HG03558 (cell line): ENCODE measurements at regions not wholly inside any gene's neighbourhood (a gene's known extent, or its start where the extent isn't known, plus 50 kb on each side); places are given as distances from the start of the nearest gene placed in this dataset.

Experiments
- ATAC-seq: cut with Tn5 transposase; IDR thresholded peaks from one replicate; pipeline ENCODE4 v1.9.1; 2021; ENCODE audit warnings: moderate number of reproducible peaks; ENCODE audit not compliant: unreplicated experiment; ENCODE audit errors: extremely low read depth

DNA sequence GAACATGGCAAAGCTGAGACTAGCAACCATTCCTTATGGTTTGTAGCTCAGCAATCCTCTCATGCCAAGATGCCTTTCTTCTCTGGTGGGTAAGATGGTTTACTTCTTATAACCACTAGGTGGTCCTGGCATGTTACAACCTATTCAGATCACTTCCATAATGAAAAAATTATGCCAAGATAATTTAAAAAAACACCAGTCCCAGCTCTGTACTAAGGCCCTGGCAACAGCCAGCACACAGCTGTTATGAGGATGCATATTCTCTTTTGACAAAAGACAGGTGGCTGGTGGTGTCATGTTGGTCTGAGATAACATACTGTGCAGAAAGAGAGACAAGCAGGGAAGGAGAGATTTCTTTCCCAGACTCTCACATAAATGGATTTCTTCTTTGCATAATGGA is 65.7 kb upstream of the FRMD4B start:
- no peak for ATAC-seq

- ATAC-seq: no peak
These were observed 63.0 kb upstream of the FRMD4B start for GRCh38 chr3:69448877-69449276.

DNA sequence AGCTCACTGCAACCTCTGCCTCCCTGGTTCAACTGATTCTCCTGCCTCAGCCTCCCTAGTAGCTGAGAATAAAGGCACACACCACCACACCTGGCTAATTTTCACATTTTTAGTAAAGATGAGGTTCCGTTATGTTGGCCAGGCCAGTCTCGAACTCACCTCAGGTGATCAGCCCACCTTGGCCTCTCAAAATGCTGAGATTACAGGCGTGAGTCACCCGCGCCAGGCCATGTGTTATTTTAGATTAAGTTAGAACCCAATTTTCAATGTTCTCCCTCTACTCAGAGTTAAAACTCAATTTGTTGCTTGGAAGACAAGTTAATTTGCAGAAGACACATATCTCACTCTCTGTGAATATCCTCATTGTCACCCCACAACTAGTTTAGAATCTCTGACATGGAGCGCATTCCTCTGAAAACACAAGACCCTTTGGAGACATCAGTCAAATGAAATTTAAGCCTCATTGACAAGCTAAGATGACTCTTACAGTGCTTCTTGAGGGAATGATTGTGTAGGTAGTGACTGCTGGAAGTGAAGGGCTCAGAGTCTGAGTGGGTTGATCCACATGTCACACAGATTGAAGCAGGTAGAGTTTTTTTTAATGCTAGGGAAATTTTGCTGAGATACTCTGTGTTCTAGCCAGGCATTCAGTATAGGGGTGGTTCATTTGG is 60.6 kb upstream of the FRMD4B start:
- ATAC-seq: no peak

- no peak for ATAC-seq
These were observed 59.6 kb upstream of the FRMD4B start for GRCh38 chr3:69445498-69445897.

DNA sequence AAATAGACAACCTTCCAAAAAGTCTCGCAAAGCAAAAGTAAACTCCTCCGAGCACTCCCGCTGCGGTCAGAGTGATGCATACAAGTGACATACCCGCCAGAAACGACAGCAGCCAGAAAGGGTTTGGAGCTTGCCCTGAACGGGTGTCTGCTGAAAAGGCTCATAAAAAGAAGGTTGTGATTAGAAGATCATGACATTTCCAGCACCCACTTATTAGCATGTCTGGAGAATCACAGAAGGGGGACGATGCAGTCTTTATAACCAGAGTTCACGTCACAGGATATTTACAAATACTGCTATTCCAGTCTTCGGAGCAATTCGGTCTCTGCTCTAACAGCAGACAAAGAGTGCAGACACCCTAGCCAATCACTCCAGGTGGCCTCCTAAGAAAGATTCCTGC is 59.1 kb upstream of the FRMD4B start:
- no peak for ATAC-seq

DNA sequence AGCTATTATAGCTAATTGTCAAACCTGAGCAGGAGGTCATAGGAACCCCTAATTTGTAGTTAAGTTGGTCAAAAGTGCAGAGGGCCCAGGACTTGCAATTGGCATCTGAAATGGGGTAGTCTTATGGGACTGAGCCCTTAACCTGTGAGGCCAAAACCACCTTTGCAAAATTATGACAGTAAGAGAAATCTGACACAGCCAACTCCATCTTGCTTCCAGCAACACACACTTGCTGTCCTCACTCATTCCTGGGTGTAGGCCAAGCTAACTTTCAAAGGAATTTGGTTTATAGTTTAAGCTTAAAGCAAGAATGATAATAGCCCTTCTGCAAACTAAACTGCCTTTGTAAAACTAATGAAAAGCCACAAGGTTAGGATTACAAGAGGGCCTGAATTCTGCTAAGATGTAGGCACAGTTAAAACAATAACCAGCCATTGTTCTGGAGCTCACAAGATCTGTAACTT is 57.6 kb upstream of the FRMD4B start:
- ATAC-seq: no peak

- ATAC-seq: no peak
These were observed 57.0 kb upstream of the FRMD4B start for GRCh38 chr3:69442771-69443311.

GRCh38 chr3:69441732-69442131 is 55.8 kb upstream of the FRMD4B start:
- ATAC-seq: no peak

DNA sequence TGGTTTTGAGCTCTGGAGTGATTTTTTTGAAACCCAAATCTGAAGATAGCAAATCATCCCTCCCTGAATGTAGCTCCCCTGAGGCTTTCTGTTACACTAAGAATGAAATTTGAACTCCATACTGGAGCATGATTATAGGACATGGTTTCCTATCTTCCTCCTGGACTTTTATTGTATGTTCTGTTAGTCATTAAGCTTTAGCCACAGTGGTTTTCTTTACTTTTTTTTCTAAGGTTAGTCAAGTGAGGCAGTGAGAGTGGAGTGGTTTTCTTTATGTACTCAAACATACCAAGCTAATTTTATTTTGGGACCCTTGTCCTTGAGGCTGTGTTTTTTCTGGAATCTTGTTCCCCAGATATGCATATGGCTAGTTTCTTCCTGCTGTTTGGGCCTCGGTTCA is 55.2 kb upstream of the FRMD4B start:
- no peak for ATAC-seq

- no peak for ATAC-seq
These were observed 53.9 kb upstream of the FRMD4B start for GRCh38 chr3:69439643-69440270.

DNA sequence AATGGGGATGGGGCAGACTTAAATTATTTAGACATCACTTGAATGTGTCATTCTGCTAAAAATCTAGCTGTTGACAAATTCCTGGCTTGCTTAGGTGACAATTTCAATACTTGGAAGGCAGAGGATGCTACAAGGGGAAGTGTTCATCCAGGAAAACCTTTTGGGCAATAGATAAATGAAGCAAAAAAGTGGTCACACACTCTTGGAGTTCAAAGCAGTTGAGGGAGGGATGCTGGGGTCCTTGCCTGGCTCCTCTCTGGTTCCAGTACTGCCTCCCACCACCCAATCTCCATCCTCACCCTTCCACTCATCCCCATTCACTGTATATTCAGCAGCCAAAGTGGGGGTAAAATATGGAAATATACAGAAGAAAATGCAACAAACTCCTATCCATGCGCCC is 52.6 kb upstream of the FRMD4B start:
- ATAC-seq: no peak

- ATAC-seq: peak; percentile 29
These were observed 49.7 kb upstream of the FRMD4B start for GRCh38 chr3:69435274-69436265.
